ENCODE measurements at regions not wholly inside any gene's neighbourhood (a gene's known extent, or its start where the extent isn't known, plus 50 kb on each side); places are given as distances from the start of the nearest gene placed in this dataset.

GRCh38 chr18:27695052-27695451, 481.9 kb downstream of the CDH2 start:
- no peak for DNase-seq (ENCODE audit: low read depth)

GRCh38 chr18:27688581-27688980, 488.3 kb downstream of the CDH2 start:
- DNase-seq (ENCODE audit: low read depth): no peak

GRCh38 chr18:27687351-27687979, 489.5 kb downstream of the CDH2 start:
- DNase-seq (ENCODE audit: low read depth): no peak

- DNase-seq (ENCODE audit: low read depth): peak; percentile 14
Observed at GRCh38 chr18:27685807-27686412, 491.0 kb downstream of the CDH2 start.

GRCh38 chr18:27685091-27685490, 491.8 kb downstream of the CDH2 start:
- DNase-seq (ENCODE audit: low read depth): no peak

GRCh38 chr18:27674411-27674810, 489.3 kb upstream of the CHST9 start:
- DNase-seq (ENCODE audit: low read depth): no peak

- DNase-seq (ENCODE audit: low read depth): no peak
Observed at GRCh38 chr18:27673861-27674260, 488.8 kb upstream of the CHST9 start.

- DNase-seq (ENCODE audit: low read depth): no peak
Observed at GRCh38 chr18:27668158-27668557, 483.1 kb upstream of the CHST9 start.

- DNase-seq (ENCODE audit: low read depth): no peak
Observed at GRCh38 chr18:27667064-27667463, 482.0 kb upstream of the CHST9 start.

- no peak for DNase-seq (ENCODE audit: low read depth)
Observed at GRCh38 chr18:27666016-27666415, 480.9 kb upstream of the CHST9 start.

GRCh38 chr18:27665264-27665799, 480.2 kb upstream of the CHST9 start:
- DNase-seq (ENCODE audit: low read depth): no peak

- DNase-seq (ENCODE audit: low read depth): no peak
Observed at GRCh38 chr18:27662949-27663348, 477.8 kb upstream of the CHST9 start.

- DNase-seq (ENCODE audit: low read depth): no peak
Observed at GRCh38 chr18:27662537-27662936, 477.4 kb upstream of the CHST9 start.

GRCh38 chr18:27661320-27662018, 476.4 kb upstream of the CHST9 start:
- no peak for DNase-seq (ENCODE audit: low read depth)

GRCh38 chr18:27656905-27657304, 471.8 kb upstream of the CHST9 start:
- DNase-seq (ENCODE audit: low read depth): no peak

- peak; percentile 17 for DNase-seq (ENCODE audit: low read depth)
Observed at GRCh38 chr18:27656167-27656778, 471.2 kb upstream of the CHST9 start.

- DNase-seq (ENCODE audit: low read depth): no peak
Observed at GRCh38 chr18:27653247-27653646, 468.1 kb upstream of the CHST9 start.

- no peak for DNase-seq (ENCODE audit: low read depth)
Observed at GRCh38 chr18:27652480-27653121, 467.5 kb upstream of the CHST9 start.

- DNase-seq (ENCODE audit: low read depth): no peak
Observed at GRCh38 chr18:27649621-27650020, 464.5 kb upstream of the CHST9 start.

GRCh38 chr18:27645929-27646328, 460.8 kb upstream of the CHST9 start:
- DNase-seq (ENCODE audit: low read depth): no peak

- no peak for DNase-seq (ENCODE audit: low read depth)
Observed at GRCh38 chr18:27636576-27637085, 451.5 kb upstream of the CHST9 start.

GRCh38 chr18:27632706-27633105, 447.6 kb upstream of the CHST9 start:
- no peak for DNase-seq (ENCODE audit: low read depth)

Data from non-pigmented ciliary epithelial cell (primary cell).